Chondrocyte (in vitro differentiated cells): ENCODE measurements at regions not wholly inside any gene's neighbourhood (a gene's known extent, or its start where the extent isn't known, plus 50 kb on each side); places are given as distances from the start of the nearest gene placed in this dataset.

Experiments
- DNase-seq: peaks from one replicate; pipeline ENCODE4 v3.0.0; 2021; ENCODE audit warnings: mixed read lengths, low spot score
- H3K27ac Mint-ChIP-seq: one replicate; pipeline ENCODE4 v1.8.0; 2021; ENCODE audit warnings: mild to moderate bottlenecking, moderate library complexity, mixed read lengths; ENCODE audit not compliant: unreplicated experiment
- H3K27me3 Mint-ChIP-seq: 2 replicates; pipeline ENCODE4 v1.8.0; 2021; ENCODE audit warnings: low read depth, mixed read lengths
- H3K36me3 Mint-ChIP-seq: 2 replicates; pipeline ENCODE4 v1.8.0; 2021; ENCODE audit warnings: low read depth, mixed read lengths
- H3K4me1 Mint-ChIP-seq: 2 replicates; pipeline ENCODE4 v1.8.0; 2021; ENCODE audit warnings: low read depth, mild to moderate bottlenecking, mixed read lengths
- H3K4me3 Mint-ChIP-seq: one replicate; pipeline ENCODE4 v1.8.0; 2021; ENCODE audit warnings: mild to moderate bottlenecking, moderate library complexity, mixed read lengths; ENCODE audit not compliant: unreplicated experiment
- H3K9me3 Mint-ChIP-seq: 2 replicates; pipeline ENCODE4 v1.8.0; 2021; ENCODE audit warnings: low read depth, mixed read lengths
- CTCF ChIP-seq: fragments of 200-600 bp; sonication (generic); IDR thresholded peaks from 2 replicates; pipeline ENCODE4 v1.5.0; 2021; ENCODE audit warnings: antibody characterized with exemption, mild to moderate bottlenecking, moderate library complexity

- no peak overlapping the region for H3K4me3 Mint-ChIP-seq
Measured at GRCh38 chr16:76837872-76838271, 353.1 kb upstream of the MON1B start.

GRCh38 chr16:76854234-76854633 is 336.8 kb upstream of the MON1B start:
- no peak overlapping the region for H3K27ac Mint-ChIP-seq
- no peaks in the 10 kb centered on the region for H3K4me1 Mint-ChIP-seq
- H3K4me3 Mint-ChIP-seq, result no peak overlapping the region
- H3K27me3 Mint-ChIP-seq, result no peaks in the 10 kb centered on the region
- no peaks in the 10 kb centered on the region for H3K36me3 Mint-ChIP-seq
- TF ChIP-seq CTCF, result no peak
- no peak for DNase-seq
- H3K9me3 Mint-ChIP-seq, result peaks cover 8% of the 10 kb centered on the region

More at GRCh38 chr16:76837872-76838271, 353.1 kb upstream of the MON1B start:
- Mint-ChIP-seq H3K4me1 (no peaks in the 10 kb centered on the region), H3K9me3 (peaks cover 11% of the 10 kb centered on the region), H3K36me3 (no peaks in the 10 kb centered on the region), H3K27ac (no peak overlapping the region), H3K27me3 (no peaks in the 10 kb centered on the region)
- no peak for TF ChIP-seq CTCF
- no peak for DNase-seq

GRCh38 chr16:76856112-76856511 is 334.9 kb upstream of the MON1B start:
- H3K9me3 Mint-ChIP-seq, result peaks cover 8% of the 10 kb centered on the region
- no peak overlapping the region for H3K4me3 Mint-ChIP-seq
- H3K36me3 Mint-ChIP-seq, result no peaks in the 10 kb centered on the region
- H3K27me3 Mint-ChIP-seq, result no peaks in the 10 kb centered on the region
- no peak overlapping the region for H3K27ac Mint-ChIP-seq
- no peaks in the 10 kb centered on the region for H3K4me1 Mint-ChIP-seq
- DNase-seq, result no peak
- TF ChIP-seq CTCF, result no peak

- no peaks in the 10 kb centered on the region for H3K4me1 Mint-ChIP-seq
- H3K27ac Mint-ChIP-seq, result no peak overlapping the region
- TF ChIP-seq CTCF, result no peak
- H3K27me3 Mint-ChIP-seq, result peaks cover 1% of the 10 kb centered on the region
- H3K9me3 Mint-ChIP-seq, result peaks cover 8% of the 10 kb centered on the region
- no peak for DNase-seq
- no peaks in the 10 kb centered on the region for H3K36me3 Mint-ChIP-seq
- no peak overlapping the region for H3K4me3 Mint-ChIP-seq
Measured at GRCh38 chr16:76857402-76857801, 333.6 kb upstream of the MON1B start.

GRCh38 chr16:76862901-76863300 is 328.1 kb upstream of the MON1B start:
- TF ChIP-seq CTCF, result no peak
- no peaks in the 10 kb centered on the region for H3K4me1 Mint-ChIP-seq
- no peak for DNase-seq
- peaks cover 1% of the 10 kb centered on the region for H3K27me3 Mint-ChIP-seq
- peaks cover 8% of the 10 kb centered on the region for H3K9me3 Mint-ChIP-seq
- H3K27ac Mint-ChIP-seq, result no peak overlapping the region
- H3K36me3 Mint-ChIP-seq, result no peaks in the 10 kb centered on the region
- H3K4me3 Mint-ChIP-seq, result no peak overlapping the region
